Common myeloid progenitor, CD34-positive (primary cell): ENCODE measurements at regions not wholly inside any gene's neighbourhood (a gene's known extent, or its start where the extent isn't known, plus 50 kb on each side); places are given as distances from the start of the nearest gene placed in this dataset.
"Not testable (repeated sequence)": the region's sequence is repeated elsewhere in the genome, so short reads cannot be mapped to it uniquely, and the experiment has no call there.

Experiments used
- CTCF ChIA-PET: fragments of 350-600 bp; sonication (Branson Sonifier 250); formaldehyde crosslinking; loops from one replicate; lab custom pipeline; 2021; ENCODE audit warnings: antibody characterized with exemption; lab: Charles Lee
- POLR2A ChIA-PET: fragments of 350-600 bp; sonication (Branson Sonifier 250); formaldehyde crosslinking; loops from one replicate; lab custom pipeline; 2021; ENCODE audit warnings: antibody characterized with exemption; lab: Charles Lee
- DNase-seq, 3 donors: peaks; one replicate each; pipeline versions ENCODE4 v3.0.0 to v3.0.0-alpha.2; 2013
- H3K27ac ChIP-seq, 2 experiments: 1 replicate in 1 of 2; 2 replicates in 1 of 2; pipeline ENCODE4 v1.7.0; 2013; ENCODE audit warnings: inconsistent platforms in 2 of 2, low read length in 2 of 2, mild to moderate bottlenecking in 2 of 2, low read depth in 1 of 2, moderate library complexity in 1 of 2; ENCODE audit not compliant: severe bottlenecking in 2 of 2, insufficient read depth in 1 of 2, poor library complexity in 1 of 2
- H3K27me3 ChIP-seq, 5 experiments: replicated peaks in 2 of 5; 1 replicate in 3 of 5; 2 replicates in 2 of 5; pipeline versions ENCODE4 v1.6.1 to v1.7.0; 2013; ENCODE audit warnings: low read length in 4 of 5, mild to moderate bottlenecking in 2 of 5, moderate library complexity in 2 of 5, inconsistent platforms in 1 of 5; ENCODE audit not compliant: insufficient read depth in 5 of 5, control insufficient read depth in 4 of 5
- H3K36me3 ChIP-seq, 4 experiments: 1 replicate in 2 of 4; 2 replicates in 2 of 4; pipeline versions ENCODE4 v1.6.1 to v1.7.0; 2013; ENCODE audit warnings: low read length in 3 of 4, control low read depth in 1 of 4, mild to moderate bottlenecking in 1 of 4; ENCODE audit not compliant: control insufficient read depth in 4 of 4, insufficient read depth in 4 of 4
- H3K4me1 ChIP-seq, 4 experiments: 1 replicate in 3 of 4; 2 replicates in 1 of 4; pipeline versions ENCODE4 v1.6.1 to v1.7.1; 2013; ENCODE audit warnings: low read length in 3 of 4, mild to moderate bottlenecking in 3 of 4, control low read depth in 1 of 4, inconsistent platforms in 1 of 4, moderate library complexity in 1 of 4; ENCODE audit not compliant: control insufficient read depth in 4 of 4, insufficient read depth in 4 of 4; ENCODE audit errors: control extremely low read depth in 1 of 4
- H3K4me3 ChIP-seq, 7 experiments: 1 replicate in 4 of 7; 2 replicates in 3 of 7; pipeline versions ENCODE4 v1.5.1 to v1.7.0; 2013; ENCODE audit warnings: mild to moderate bottlenecking in 7 of 7, low read length in 6 of 7, moderate library complexity in 6 of 7, inconsistent platforms in 2 of 7, low read depth in 2 of 7, control low read depth in 1 of 7; ENCODE audit not compliant: insufficient read depth in 4 of 7, control insufficient read depth in 1 of 7; ENCODE audit errors: extremely low read depth in 1 of 7
- H3K9me3 ChIP-seq, 5 experiments: 1 replicate in 4 of 5; 2 replicates in 1 of 5; pipeline versions ENCODE4 v1.6.1 to v1.7.1; 2013; ENCODE audit warnings: low read length in 4 of 5, mild to moderate bottlenecking in 2 of 5, inconsistent platforms in 1 of 5, low read depth in 1 of 5, moderate library complexity in 1 of 5; ENCODE audit not compliant: control insufficient read depth in 4 of 5, insufficient read depth in 2 of 5; ENCODE audit errors: control extremely low read depth in 1 of 5
- WGBS: methylation state at CpG from one replicate; pipeline ENCODE4 v1.1.5; 2013; ENCODE audit not compliant: insufficient coverage; 5-methylcytosine and 5-hydroxymethylcytosine counted together

GRCh38 chrX:122219735-122220134 is 964.3 kb upstream of the GRIA3 start:
- POLR2A ChIA-PET, result no interaction called here
- no peak overlapping the region for H3K4me3 ChIP-seq
- no peaks in the 10 kb centered on the region for H3K36me3 ChIP-seq
- no peak overlapping the region for H3K27ac ChIP-seq
- H3K27me3 ChIP-seq, result no peaks in the 10 kb centered on the region
- no peak for DNase-seq
- H3K4me1 ChIP-seq, result no peaks in the 10 kb centered on the region
- H3K9me3 ChIP-seq, result no peaks in the 10 kb centered on the region
- WGBS, result 85% methylated on average over 2 of the region's 3 CpGs
- CTCF ChIA-PET, result no interaction called here

- WGBS, result 48% methylated on average over 3 of the region's 3 CpGs
- no peak overlapping the region for H3K4me3 ChIP-seq
- H3K4me1 ChIP-seq, result no peaks in the 10 kb centered on the region
- H3K9me3 ChIP-seq, result no peaks in the 10 kb centered on the region
- H3K27me3 ChIP-seq, result no peaks in the 10 kb centered on the region
- DNase-seq, result no peak
- H3K27ac ChIP-seq, result no peak overlapping the region
- CTCF ChIA-PET, result no interaction called here
- POLR2A ChIA-PET, result no interaction called here
- no peaks in the 10 kb centered on the region for H3K36me3 ChIP-seq
These were observed 963.3 kb upstream of the GRIA3 start for GRCh38 chrX:122220644-122221373.

GRCh38 chrX:122221810-122222209 is 962.3 kb upstream of the GRIA3 start:
- H3K4me3 ChIP-seq, DNase-seq, H3K4me1 ChIP-seq, H3K36me3 ChIP-seq, POLR2A ChIA-PET, H3K27ac ChIP-seq, H3K27me3 ChIP-seq, CTCF ChIA-PET, H3K9me3 ChIP-seq: not testable (repeated sequence)
- WGBS, result no CpG with 5 or more reads among the region's 4 CpGs

- DNase-seq, H3K9me3 ChIP-seq, H3K27me3 ChIP-seq, POLR2A ChIA-PET, CTCF ChIA-PET, H3K36me3 ChIP-seq, H3K4me1 ChIP-seq, H3K4me3 ChIP-seq, H3K27ac ChIP-seq: not testable (repeated sequence)
- 90% methylated on average over 2 of the region's 9 CpGs for WGBS
These were observed 959.9 kb upstream of the GRIA3 start for GRCh38 chrX:122224137-122224536.

GRCh38 chrX:122238801-122239200 is 945.3 kb upstream of the GRIA3 start:
- Histone ChIP-seq H3K27ac (no peak overlapping the region), H3K36me3 (no peaks in the 10 kb centered on the region), H3K4me3 (no peak overlapping the region), H3K4me1 (no peaks in the 10 kb centered on the region), H3K9me3 (no peaks in the 10 kb centered on the region), H3K27me3 (no peaks in the 10 kb centered on the region)
- ChIA-PET POLR2A (no interaction called here), CTCF (no interaction called here)
- DNase-seq, result no peak

- no peak for DNase-seq
- Histone ChIP-seq H3K4me3 (no peak overlapping the region), H3K27ac (no peak overlapping the region), H3K27me3 (no peaks in the 10 kb centered on the region), H3K36me3 (no peaks in the 10 kb centered on the region), H3K4me1 (no peaks in the 10 kb centered on the region), H3K9me3 (no peaks in the 10 kb centered on the region)
- POLR2A ChIA-PET, result no interaction called here
- CTCF ChIA-PET, result no interaction called here
- 78% methylated on average over 3 of the region's 7 CpGs for WGBS
These were observed 942.1 kb upstream of the GRIA3 start for GRCh38 chrX:122241959-122242358.

GRCh38 chrX:122244080-122244479 is 940.0 kb upstream of the GRIA3 start:
- Histone ChIP-seq H3K36me3 (no peaks in the 10 kb centered on the region), H3K4me1 (no peaks in the 10 kb centered on the region), H3K9me3 (no peaks in the 10 kb centered on the region), H3K4me3 (no peak overlapping the region), H3K27ac (no peak overlapping the region), H3K27me3 (no peaks in the 10 kb centered on the region)
- 81% methylated on average over 2 of the region's 2 CpGs for WGBS
- ChIA-PET POLR2A (no interaction called here), CTCF (no interaction called here)
- DNase-seq, result no peak
